ENCODE measurements at regions not wholly inside any gene's neighbourhood (a gene's known extent, or its start where the extent isn't known, plus 50 kb on each side); places are given as distances from the start of the nearest gene placed in this dataset.

GRCh38 chr7:12741951-12742575 is 54.6 kb downstream of the ARL4A start:
- Histone ChIP-seq H3K27ac (ENCODE audit: low read depth, low read length) (no peak overlapping the region), H3K27me3 (ENCODE audit: control insufficient read depth in 1 of 2, insufficient read depth in 2 of 2, low read length in 2 of 2) (no peaks in the 10 kb centered on the region), H3K4me1 (ENCODE audit: control insufficient read depth in 1 of 2, insufficient read depth in 2 of 2, low read length in 2 of 2) (no peaks in the 10 kb centered on the region), H3K9ac (ENCODE audit: low read depth in 1 of 2, low read length in 2 of 2) (no peak overlapping the region), H3K4me3 (ENCODE audit: low read depth in 1 of 2, low read length in 2 of 2) (no peak overlapping the region), H3K36me3 (ENCODE audit: control insufficient read depth in 1 of 2, insufficient read depth in 2 of 2, low read length in 2 of 2) (no peaks in the 10 kb centered on the region), H3K9me3 (ENCODE audit: control insufficient read depth in 1 of 2, low read length in 2 of 2) (no peaks in the 10 kb centered on the region)

DNA sequence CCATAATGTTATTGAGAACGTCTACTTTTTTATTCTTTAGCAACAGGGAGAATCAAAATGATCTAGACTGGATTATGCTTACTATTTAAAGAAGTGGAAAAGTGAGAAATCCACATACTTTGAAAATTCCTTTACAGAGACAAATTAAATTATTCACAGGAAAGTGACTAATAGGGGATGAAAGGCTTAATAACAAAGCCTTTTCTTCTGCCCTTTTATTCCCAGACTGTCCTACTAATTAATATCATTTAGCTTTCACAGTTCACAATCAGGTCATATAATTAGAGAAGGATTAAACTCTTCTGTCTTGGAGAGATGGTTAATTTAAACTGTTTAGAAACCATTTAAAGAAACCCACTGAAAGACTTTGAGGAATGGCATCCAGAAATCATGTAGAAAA is 58.8 kb downstream of the ARL4A start:
- H3K4me3 ChIP-seq (ENCODE audit: low read depth in 1 of 2, low read length in 2 of 2) = no peak overlapping the region
- no peaks in the 10 kb centered on the region for H3K9me3 ChIP-seq (ENCODE audit: control insufficient read depth in 1 of 2, low read length in 2 of 2)
- H3K9ac ChIP-seq (ENCODE audit: low read depth in 1 of 2, low read length in 2 of 2) = no peak overlapping the region
- no peaks in the 10 kb centered on the region for H3K36me3 ChIP-seq (ENCODE audit: control insufficient read depth in 1 of 2, insufficient read depth in 2 of 2, low read length in 2 of 2)
- no peaks in the 10 kb centered on the region for H3K4me1 ChIP-seq (ENCODE audit: control insufficient read depth in 1 of 2, insufficient read depth in 2 of 2, low read length in 2 of 2)
- no peak overlapping the region for H3K27ac ChIP-seq (ENCODE audit: low read depth, low read length)
- H3K27me3 ChIP-seq (ENCODE audit: control insufficient read depth in 1 of 2, insufficient read depth in 2 of 2, low read length in 2 of 2) = no peaks in the 10 kb centered on the region

- H3K4me3 ChIP-seq (ENCODE audit: low read depth in 1 of 2, low read length in 2 of 2) = no peak overlapping the region
- H3K9ac ChIP-seq (ENCODE audit: low read depth in 1 of 2, low read length in 2 of 2) = no peak overlapping the region
- no peaks in the 10 kb centered on the region for H3K27me3 ChIP-seq (ENCODE audit: control insufficient read depth in 1 of 2, insufficient read depth in 2 of 2, low read length in 2 of 2)
- no peaks in the 10 kb centered on the region for H3K36me3 ChIP-seq (ENCODE audit: control insufficient read depth in 1 of 2, insufficient read depth in 2 of 2, low read length in 2 of 2)
- H3K9me3 ChIP-seq (ENCODE audit: control insufficient read depth in 1 of 2, low read length in 2 of 2) = no peaks in the 10 kb centered on the region
- no peaks in the 10 kb centered on the region for H3K4me1 ChIP-seq (ENCODE audit: control insufficient read depth in 1 of 2, insufficient read depth in 2 of 2, low read length in 2 of 2)
- no peak overlapping the region for H3K27ac ChIP-seq (ENCODE audit: low read depth, low read length)
These were observed 60.4 kb downstream of the ARL4A start for GRCh38 chr7:12747687-12748306.

DNA sequence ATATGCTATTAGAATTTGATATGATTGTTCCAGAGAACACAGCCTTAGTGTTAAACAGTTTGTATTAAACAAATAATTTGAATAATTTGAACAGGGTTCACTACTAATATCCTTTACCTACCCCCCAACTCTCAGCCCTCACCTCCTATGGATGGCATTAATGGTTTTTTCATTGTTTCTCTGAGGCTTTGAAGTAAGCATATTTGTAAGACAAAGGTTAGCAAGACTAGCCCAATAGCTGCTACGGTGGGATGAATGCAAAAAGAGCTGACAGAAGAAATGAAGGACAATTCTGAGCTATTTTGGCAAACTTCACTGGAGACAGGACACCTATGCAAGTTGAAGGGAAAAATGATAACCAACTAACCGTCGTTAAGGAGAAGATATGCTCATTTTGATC is 61.6 kb downstream of the ARL4A start:
- no peak overlapping the region for H3K27ac ChIP-seq (ENCODE audit: low read depth, low read length)
- no peak overlapping the region for H3K9ac ChIP-seq (ENCODE audit: low read depth in 1 of 2, low read length in 2 of 2)
- H3K4me3 ChIP-seq (ENCODE audit: low read depth in 1 of 2, low read length in 2 of 2) = no peak overlapping the region
- no peaks in the 10 kb centered on the region for H3K27me3 ChIP-seq (ENCODE audit: control insufficient read depth in 1 of 2, insufficient read depth in 2 of 2, low read length in 2 of 2)
- H3K9me3 ChIP-seq (ENCODE audit: control insufficient read depth in 1 of 2, low read length in 2 of 2) = no peaks in the 10 kb centered on the region
- H3K4me1 ChIP-seq (ENCODE audit: control insufficient read depth in 1 of 2, insufficient read depth in 2 of 2, low read length in 2 of 2) = no peaks in the 10 kb centered on the region
- no peaks in the 10 kb centered on the region for H3K36me3 ChIP-seq (ENCODE audit: control insufficient read depth in 1 of 2, insufficient read depth in 2 of 2, low read length in 2 of 2)

DNA sequence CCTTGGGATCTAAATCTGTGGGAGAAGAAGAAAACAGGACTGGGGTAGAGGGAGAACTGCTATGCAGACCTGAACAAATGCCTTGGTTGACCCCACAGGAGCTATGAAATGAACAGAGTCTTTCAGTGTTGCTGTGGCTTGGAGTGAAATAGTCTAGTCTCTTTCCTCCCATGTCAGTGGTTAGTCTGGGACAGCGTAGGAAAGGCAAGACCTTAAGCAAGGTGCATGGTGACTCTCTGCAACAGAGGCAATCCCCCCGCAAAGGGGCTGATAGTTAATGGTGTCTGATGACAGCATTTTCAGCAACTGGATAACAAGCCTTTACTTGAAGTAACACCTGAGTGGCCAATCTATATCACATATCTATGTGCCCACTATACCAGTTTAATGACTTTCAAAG is 62.3 kb downstream of the ARL4A start:
- H3K9me3 ChIP-seq (ENCODE audit: control insufficient read depth in 1 of 2, low read length in 2 of 2) = no peaks in the 10 kb centered on the region
- H3K27ac ChIP-seq (ENCODE audit: low read depth, low read length) = no peak overlapping the region
- no peaks in the 10 kb centered on the region for H3K36me3 ChIP-seq (ENCODE audit: control insufficient read depth in 1 of 2, insufficient read depth in 2 of 2, low read length in 2 of 2)
- no peaks in the 10 kb centered on the region for H3K4me1 ChIP-seq (ENCODE audit: control insufficient read depth in 1 of 2, insufficient read depth in 2 of 2, low read length in 2 of 2)
- H3K27me3 ChIP-seq (ENCODE audit: control insufficient read depth in 1 of 2, insufficient read depth in 2 of 2, low read length in 2 of 2) = no peaks in the 10 kb centered on the region
- no peak overlapping the region for H3K9ac ChIP-seq (ENCODE audit: low read depth in 1 of 2, low read length in 2 of 2)
- H3K4me3 ChIP-seq (ENCODE audit: low read depth in 1 of 2, low read length in 2 of 2) = no peak overlapping the region

- Histone ChIP-seq H3K36me3 (ENCODE audit: control insufficient read depth in 1 of 2, insufficient read depth in 2 of 2, low read length in 2 of 2) (no peaks in the 10 kb centered on the region), H3K9ac (ENCODE audit: low read depth in 1 of 2, low read length in 2 of 2) (no peak overlapping the region), H3K27ac (ENCODE audit: low read depth, low read length) (no peak overlapping the region), H3K4me1 (ENCODE audit: control insufficient read depth in 1 of 2, insufficient read depth in 2 of 2, low read length in 2 of 2) (no peaks in the 10 kb centered on the region), H3K27me3 (ENCODE audit: control insufficient read depth in 1 of 2, insufficient read depth in 2 of 2, low read length in 2 of 2) (no peaks in the 10 kb centered on the region), H3K9me3 (ENCODE audit: control insufficient read depth in 1 of 2, low read length in 2 of 2) (no peaks in the 10 kb centered on the region), H3K4me3 (ENCODE audit: low read depth in 1 of 2, low read length in 2 of 2) (no peak overlapping the region)
These were observed 64.3 kb downstream of the ARL4A start for GRCh38 chr7:12751764-12752163.

- Histone ChIP-seq H3K27ac (ENCODE audit: low read depth, low read length) (no peak overlapping the region), H3K36me3 (ENCODE audit: control insufficient read depth in 1 of 2, insufficient read depth in 2 of 2, low read length in 2 of 2) (no peaks in the 10 kb centered on the region), H3K27me3 (ENCODE audit: control insufficient read depth in 1 of 2, insufficient read depth in 2 of 2, low read length in 2 of 2) (no peaks in the 10 kb centered on the region), H3K4me3 (ENCODE audit: low read depth in 1 of 2, low read length in 2 of 2) (no peak overlapping the region), H3K9ac (ENCODE audit: low read depth in 1 of 2, low read length in 2 of 2) (no peak overlapping the region), H3K4me1 (ENCODE audit: control insufficient read depth in 1 of 2, insufficient read depth in 2 of 2, low read length in 2 of 2) (no peaks in the 10 kb centered on the region), H3K9me3 (ENCODE audit: control insufficient read depth in 1 of 2, low read length in 2 of 2) (no peaks in the 10 kb centered on the region)
These were observed 66.7 kb downstream of the ARL4A start for GRCh38 chr7:12754179-12754578.

- Histone ChIP-seq H3K4me3 (ENCODE audit: low read depth in 1 of 2, low read length in 2 of 2) (no peak overlapping the region), H3K9me3 (ENCODE audit: control insufficient read depth in 1 of 2, low read length in 2 of 2) (no peaks in the 10 kb centered on the region), H3K27me3 (ENCODE audit: control insufficient read depth in 1 of 2, insufficient read depth in 2 of 2, low read length in 2 of 2) (no peaks in the 10 kb centered on the region)
These were observed 69.4 kb downstream of the ARL4A start for GRCh38 chr7:12756821-12757220.

DNA sequence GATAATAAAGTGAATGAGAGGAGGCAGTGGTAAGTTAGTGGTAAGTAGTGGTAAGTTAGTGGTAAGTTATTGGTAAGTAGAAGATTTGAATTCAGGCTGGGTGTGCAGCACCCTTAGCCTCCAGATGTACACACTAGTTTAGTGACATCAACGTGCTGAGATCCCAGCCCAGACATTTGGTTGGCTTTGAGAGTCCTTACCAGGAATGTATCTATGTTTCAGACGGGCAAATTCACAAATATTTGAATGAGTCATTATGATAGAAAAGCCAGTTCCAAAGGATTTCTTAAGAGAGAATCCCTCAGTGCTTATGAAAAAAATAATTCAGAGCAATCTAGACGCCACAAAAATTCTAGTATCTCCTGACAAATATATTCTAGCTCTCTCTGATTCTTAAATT is 70.0 kb downstream of the ARL4A start:
- Histone ChIP-seq H3K36me3 (ENCODE audit: control insufficient read depth in 1 of 2, insufficient read depth in 2 of 2, low read length in 2 of 2) (no peaks in the 10 kb centered on the region), H3K27ac (ENCODE audit: low read depth, low read length) (no peak overlapping the region), H3K9me3 (ENCODE audit: control insufficient read depth in 1 of 2, low read length in 2 of 2) (no peaks in the 10 kb centered on the region), H3K4me3 (ENCODE audit: low read depth in 1 of 2, low read length in 2 of 2) (no peak overlapping the region), H3K27me3 (ENCODE audit: control insufficient read depth in 1 of 2, insufficient read depth in 2 of 2, low read length in 2 of 2) (no peaks in the 10 kb centered on the region), H3K9ac (ENCODE audit: low read depth in 1 of 2, low read length in 2 of 2) (no peak overlapping the region), H3K4me1 (ENCODE audit: control insufficient read depth in 1 of 2, insufficient read depth in 2 of 2, low read length in 2 of 2) (no peaks in the 10 kb centered on the region)

More at GRCh38 chr7:12756821-12757220, 69.4 kb downstream of the ARL4A start:
- H3K27ac ChIP-seq (ENCODE audit: low read depth, low read length) = no peak overlapping the region
- H3K9ac ChIP-seq (ENCODE audit: low read depth in 1 of 2, low read length in 2 of 2) = no peak overlapping the region
- no peaks in the 10 kb centered on the region for H3K36me3 ChIP-seq (ENCODE audit: control insufficient read depth in 1 of 2, insufficient read depth in 2 of 2, low read length in 2 of 2)
- H3K4me1 ChIP-seq (ENCODE audit: control insufficient read depth in 1 of 2, insufficient read depth in 2 of 2, low read length in 2 of 2) = no peaks in the 10 kb centered on the region

DNA sequence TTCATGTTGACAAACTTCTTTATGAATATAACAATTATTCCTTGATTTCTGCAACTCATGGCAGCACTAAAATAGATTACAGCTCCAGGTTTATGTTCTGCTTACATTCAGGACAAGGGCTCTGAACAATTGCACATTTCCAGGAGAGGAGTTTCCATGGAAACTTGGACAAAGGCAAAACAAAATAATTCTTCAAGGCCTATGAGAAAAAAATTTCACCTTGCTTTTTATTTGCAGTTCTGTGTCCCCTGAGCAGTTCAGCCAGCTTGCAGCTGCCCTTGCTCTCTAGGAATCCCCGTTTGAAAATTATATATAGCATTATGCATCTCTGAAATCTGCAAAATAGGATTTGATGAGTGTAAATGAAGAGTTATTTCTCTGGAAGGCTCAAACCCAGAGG is 71.7 kb downstream of the ARL4A start:
- H3K9ac ChIP-seq (ENCODE audit: low read depth in 1 of 2, low read length in 2 of 2) = no peak overlapping the region
- no peaks in the 10 kb centered on the region for H3K9me3 ChIP-seq (ENCODE audit: control insufficient read depth in 1 of 2, low read length in 2 of 2)
- H3K27ac ChIP-seq (ENCODE audit: low read depth, low read length) = no peak overlapping the region
- no peak overlapping the region for H3K4me3 ChIP-seq (ENCODE audit: low read depth in 1 of 2, low read length in 2 of 2)
- no peaks in the 10 kb centered on the region for H3K27me3 ChIP-seq (ENCODE audit: control insufficient read depth in 1 of 2, insufficient read depth in 2 of 2, low read length in 2 of 2)
- no peaks in the 10 kb centered on the region for H3K4me1 ChIP-seq (ENCODE audit: control insufficient read depth in 1 of 2, insufficient read depth in 2 of 2, low read length in 2 of 2)
- no peaks in the 10 kb centered on the region for H3K36me3 ChIP-seq (ENCODE audit: control insufficient read depth in 1 of 2, insufficient read depth in 2 of 2, low read length in 2 of 2)

All from duodenal mucosa (tissue), 2 donors.